Ovary (tissue), 7 donors: ENCODE measurements at regions not wholly inside any gene's neighbourhood (a gene's known extent, or its start where the extent isn't known, plus 50 kb on each side); places are given as distances from the start of the nearest gene placed in this dataset.

Source experiments
- DNase-seq, 5 donors: peaks; one replicate each; pipeline ENCODE4 v3.0.0-alpha.2; 2019 to 2020
- H3K27ac ChIP-seq, 2 donors: fragments of 200-600 bp; one replicate each; pipeline versions ENCODE4 v1.5.1 to v1.8.0; 2019 to 2022
- H3K27me3 ChIP-seq: fragments of 200-600 bp; one replicate; pipeline ENCODE4 v1.8.0; 2022
- H3K36me3 ChIP-seq: fragments of 200-600 bp; sonication (generic); one replicate; pipeline ENCODE4 v1.5.1; 2019
- H3K4me1 ChIP-seq: one replicate; pipeline ENCODE4 v1.8.1; 2013; ENCODE audit warnings: mild to moderate bottlenecking, moderate library complexity; ENCODE audit not compliant: insufficient read depth
- H3K4me3 ChIP-seq: fragments of 200-600 bp; sonication (generic); one replicate; pipeline ENCODE4 v1.5.1; 2017
- H3K9me3 ChIP-seq, 2 donors: fragments of 200-600 bp in 1 of 2; sonication (generic) in 1 of 2; one replicate each; pipeline versions ENCODE4 v1.5.1 to v1.8.1; 2013 to 2019; ENCODE audit warnings: mild to moderate bottlenecking in 1 of 2, moderate library complexity in 1 of 2
- CTCF ChIP-seq, 3 donors: fragments of 450-650 bp in 2 of 3; fragments of 200-600 bp in 1 of 3; IDR thresholded peaks; one replicate each; pipeline versions ENCODE4 v1.5.1 to v1.8.0; 2016 to 2022; ENCODE audit warnings: antibody characterized with exemption in 3 of 3, mild to moderate bottlenecking in 1 of 3
- EP300 ChIP-seq: sonication (generic); formaldehyde crosslinking; IDR thresholded peaks from one replicate; pipeline ENCODE4 v1.6.1; 2017; ENCODE audit warnings: antibody characterized with exemption
- POLR2A ChIP-seq: fragments of 450-650 bp; IDR thresholded peaks from one replicate; pipeline ENCODE4 v1.6.1; 2017; ENCODE audit warnings: antibody characterized with exemption, mild to moderate bottlenecking, moderate library complexity
- WGBS, 3 donors: extraction: QIAGEN DNeasy Blood & Tissue Kit in 1 of 3; methylation state at CpG; one replicate each; pipeline versions ENCODE4 v1.1.5 to v1.1.7; 2013 to 2017; 5-methylcytosine and 5-hydroxymethylcytosine counted together
- intact Hi-C, 4 donors: fragments of 100-400 bp; cut with DNase I; formaldehyde crosslinking; loops; one replicate each; pipeline versions ENCODE4 v1.11.0 to v1.15.1; 2022 to 2023
- donor health status: DM: no; HTN: no; CAD: no; lungs with moderate emphysema.
- donor health status: DM: no; HTN: no; CAD: no.
- donor health status: Bipolar disorder and iron deficiency.
- donor health status: DM: no; HTN: no; CAD: no.
- donor health status: DM: yes; HTN: yes; CAD: no.

- TF ChIP-seq CTCF (IDR thresholded peaks at IDR 0.05): no peak
- no peak for TF ChIP-seq POLR2A
- TF ChIP-seq EP300: no peak
- H3K4me3 ChIP-seq: no peak overlapping the region
- H3K36me3 ChIP-seq: no peaks in the 10 kb centered on the region
- intact Hi-C loops: no loop called here
- H3K27ac ChIP-seq: no peak overlapping the region
- H3K27me3 ChIP-seq: no peaks in the 10 kb centered on the region
- DNase-seq: no peak
- 12 to 16% (median 14%) methylated on average over 4 of the region's 4 CpGs for WGBS, 3 donors
- H3K4me1 ChIP-seq: no peaks in the 10 kb centered on the region
- H3K9me3 ChIP-seq: no peaks in the 10 kb centered on the region
Measured at GRCh38 chr16:74034862-74035261, 261.8 kb upstream of the PSMD7 start.

GRCh38 chr16:74034200-74034599 lies 262.4 kb upstream of the PSMD7 start:
- no peak for DNase-seq
- TF ChIP-seq CTCF (IDR thresholded peaks at IDR 0.05) (no peak), POLR2A (no peak), EP300 (no peak)
- 5 to 12% (median 9%) methylated on average over 9 of the region's 9 CpGs for WGBS, 3 donors

GRCh38 chr16:74033441-74033995 lies 263.1 kb upstream of the PSMD7 start:
- WGBS, 3 donors: 20 to 24% (median 21%) methylated on average over 9 of the region's 9 CpGs
- intact Hi-C loops: no loop called here
- DNase-seq: no peak
- no peaks in the 10 kb centered on the region for H3K36me3 ChIP-seq
- no peaks in the 10 kb centered on the region for H3K27me3 ChIP-seq
- H3K4me1 ChIP-seq: no peaks in the 10 kb centered on the region
- H3K27ac ChIP-seq: no peak overlapping the region
- H3K9me3 ChIP-seq: no peaks in the 10 kb centered on the region
- TF ChIP-seq CTCF (IDR thresholded peaks at IDR 0.05) (no peak), EP300 (no peak), POLR2A (no peak)
- H3K4me3 ChIP-seq: no peak overlapping the region

More at GRCh38 chr16:74034200-74034599, 262.4 kb upstream of the PSMD7 start:
- no peaks in the 10 kb centered on the region for H3K36me3 ChIP-seq
- no peak overlapping the region for H3K27ac ChIP-seq
- no peaks in the 10 kb centered on the region for H3K27me3 ChIP-seq
- no peaks in the 10 kb centered on the region for H3K4me1 ChIP-seq
- no peak overlapping the region for H3K4me3 ChIP-seq
- H3K9me3 ChIP-seq: no peaks in the 10 kb centered on the region
- intact Hi-C loops: no loop called here

GRCh38 chr16:74031551-74031950 lies 265.1 kb upstream of the PSMD7 start:
- intact Hi-C loops: no loop called here
- H3K27me3 ChIP-seq: no peaks in the 10 kb centered on the region
- H3K9me3 ChIP-seq: no peaks in the 10 kb centered on the region
- no peak for DNase-seq
- no peaks in the 10 kb centered on the region for H3K36me3 ChIP-seq
- H3K4me1 ChIP-seq: no peaks in the 10 kb centered on the region
- TF ChIP-seq CTCF (IDR thresholded peaks at IDR 0.05): no peak
- no peak for TF ChIP-seq POLR2A
- TF ChIP-seq EP300: no peak
- H3K27ac ChIP-seq: no peak overlapping the region
- no peak overlapping the region for H3K4me3 ChIP-seq
- whole genome bisulfite sequencing, 3 donors: 85 to 87% (median 87%) methylated on average over 4 of the region's 4 CpGs
